Endothelial cell of umbilical vein (primary cell): ENCODE measurements at regions not wholly inside any gene's neighbourhood (a gene's known extent, or its start where the extent isn't known, plus 50 kb on each side); places are given as distances from the start of the nearest gene placed in this dataset.

Experiments used
- EZH2 ChIP-seq: IDR thresholded peaks from 2 replicates; pipeline ENCODE4 v1.6.1; 2012; ENCODE audit warnings: borderline replicate concordance, low read depth, mild to moderate bottlenecking, moderate library complexity, low read length, inconsistent platforms; ENCODE audit not compliant: severe bottlenecking
- FOS ChIP-seq: IDR thresholded peaks from 2 replicates; pipeline ENCODE4 v1.6.1; 2011; ENCODE audit warnings: mild to moderate bottlenecking, low read length, moderate library complexity, borderline replicate concordance; ENCODE audit not compliant: insufficient read depth
- GATA2 ChIP-seq: IDR thresholded peaks from 2 replicates; pipeline ENCODE4 v1.7.0; 2011; ENCODE audit warnings: low read depth, mild to moderate bottlenecking, moderate library complexity, mixed read lengths, low read length; ENCODE audit not compliant: insufficient read length, insufficient read depth
- JUN ChIP-seq: IDR thresholded peaks from 2 replicates; pipeline ENCODE4 v1.6.1; 2011; ENCODE audit warnings: borderline replicate concordance, low read depth; ENCODE audit not compliant: insufficient read length, insufficient read depth
- MYC ChIP-seq: IDR thresholded peaks from one replicate; pipeline ENCODE4 v1.6.1; 2011; ENCODE audit warnings: mild to moderate bottlenecking, low read depth, low read length
- POLR2A ChIP-seq: IDR thresholded peaks from 2 replicates; pipeline ENCODE4 v1.6.1; 2012; ENCODE audit warnings: low read depth, mild to moderate bottlenecking, control low read depth, low read length
- POLR2AphosphoS5 ChIP-seq: IDR thresholded peaks from 2 replicates; pipeline ENCODE4 v1.6.1; 2012; ENCODE audit warnings: low read depth, mild to moderate bottlenecking, control low read depth, low read length, moderate library complexity; ENCODE audit not compliant: insufficient read depth
- TF ChIP-seq, protein P1 (sequence below), 2 donors: IDR thresholded peaks; 1 replicate in 1 of 2; 2 replicates in 1 of 2; pipeline ENCODE4 v1.5.1; 2011; ENCODE audit warnings: low read length in 2 of 2, mild to moderate bottlenecking in 2 of 2, moderate library complexity in 2 of 2, control low read depth in 1 of 2, inconsistent platforms in 1 of 2, low read depth in 1 of 2; ENCODE audit not compliant: insufficient read depth in 1 of 2; ENCODE audit errors: extremely low read depth in 1 of 2
- TF ChIP-seq, protein P2 (sequence below): IDR thresholded peaks from 2 replicates; pipeline ENCODE4 v1.6.1; 2011; ENCODE audit not compliant: insufficient read depth, insufficient read length

DNA sequence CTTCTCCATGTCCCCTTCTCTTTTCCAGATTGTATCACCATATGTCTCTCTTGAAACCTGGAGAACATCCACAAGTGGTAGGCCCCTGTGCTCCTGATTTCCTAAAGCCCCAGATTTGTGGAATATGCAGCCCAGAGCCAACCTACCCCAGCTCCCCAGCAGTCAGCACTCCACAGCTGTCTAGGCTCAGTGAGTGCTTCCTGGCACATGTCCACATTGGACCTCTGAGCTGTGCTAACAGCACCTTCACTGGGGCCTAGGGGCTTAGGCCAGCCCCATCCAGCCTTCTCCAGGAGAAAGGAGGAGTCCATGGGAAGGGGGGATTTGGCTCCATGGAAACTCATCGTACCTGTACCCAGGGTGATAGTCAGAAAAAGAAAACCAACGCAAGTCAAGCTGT lies 192.7 kb downstream of the FGFR2 start:
- TF ChIP-seq, protein P1, sequence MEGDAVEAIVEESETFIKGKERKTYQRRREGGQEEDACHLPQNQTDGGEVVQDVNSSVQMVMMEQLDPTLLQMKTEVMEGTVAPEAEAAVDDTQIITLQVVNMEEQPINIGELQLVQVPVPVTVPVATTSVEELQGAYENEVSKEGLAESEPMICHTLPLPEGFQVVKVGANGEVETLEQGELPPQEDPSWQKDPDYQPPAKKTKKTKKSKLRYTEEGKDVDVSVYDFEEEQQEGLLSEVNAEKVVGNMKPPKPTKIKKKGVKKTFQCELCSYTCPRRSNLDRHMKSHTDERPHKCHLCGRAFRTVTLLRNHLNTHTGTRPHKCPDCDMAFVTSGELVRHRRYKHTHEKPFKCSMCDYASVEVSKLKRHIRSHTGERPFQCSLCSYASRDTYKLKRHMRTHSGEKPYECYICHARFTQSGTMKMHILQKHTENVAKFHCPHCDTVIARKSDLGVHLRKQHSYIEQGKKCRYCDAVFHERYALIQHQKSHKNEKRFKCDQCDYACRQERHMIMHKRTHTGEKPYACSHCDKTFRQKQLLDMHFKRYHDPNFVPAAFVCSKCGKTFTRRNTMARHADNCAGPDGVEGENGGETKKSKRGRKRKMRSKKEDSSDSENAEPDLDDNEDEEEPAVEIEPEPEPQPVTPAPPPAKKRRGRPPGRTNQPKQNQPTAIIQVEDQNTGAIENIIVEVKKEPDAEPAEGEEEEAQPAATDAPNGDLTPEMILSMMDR (IDR thresholded peaks at IDR 0.05; ENCODE audit: extremely low read depth in 1 of 2, insufficient read depth in 1 of 2, low read depth in 1 of 2, low read length in 2 of 2), result no peak
- TF ChIP-seq FOS (no peak), POLR2AphosphoS5 (no peak), POLR2A (no peak), EZH2 (no peak), MYC (no peak), JUN (no peak), GATA2 (no peak)
- TF ChIP-seq, protein P2, sequence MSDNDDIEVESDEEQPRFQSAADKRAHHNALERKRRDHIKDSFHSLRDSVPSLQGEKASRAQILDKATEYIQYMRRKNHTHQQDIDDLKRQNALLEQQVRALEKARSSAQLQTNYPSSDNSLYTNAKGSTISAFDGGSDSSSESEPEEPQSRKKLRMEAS, result no peak
